ENCODE measurements at regions not wholly inside any gene's neighbourhood (a gene's known extent, or its start where the extent isn't known, plus 50 kb on each side); places are given as distances from the start of the nearest gene placed in this dataset.

GRCh38 chr15:89399238-89400115, 64.9 kb upstream of the POLG start:
- DNase-seq = peak in 1 of 2 donors; percentile 12

- DNase-seq = no peak
Measured at GRCh38 chr15:89398896-89399237, 64.2 kb upstream of the POLG start.

GRCh38 chr15:89397653-89398023, 63.0 kb upstream of the POLG start:
- DNase-seq = no peak

- DNase-seq = no peak
Measured at GRCh38 chr15:89396723-89397652, 62.4 kb upstream of the POLG start.

DNA sequence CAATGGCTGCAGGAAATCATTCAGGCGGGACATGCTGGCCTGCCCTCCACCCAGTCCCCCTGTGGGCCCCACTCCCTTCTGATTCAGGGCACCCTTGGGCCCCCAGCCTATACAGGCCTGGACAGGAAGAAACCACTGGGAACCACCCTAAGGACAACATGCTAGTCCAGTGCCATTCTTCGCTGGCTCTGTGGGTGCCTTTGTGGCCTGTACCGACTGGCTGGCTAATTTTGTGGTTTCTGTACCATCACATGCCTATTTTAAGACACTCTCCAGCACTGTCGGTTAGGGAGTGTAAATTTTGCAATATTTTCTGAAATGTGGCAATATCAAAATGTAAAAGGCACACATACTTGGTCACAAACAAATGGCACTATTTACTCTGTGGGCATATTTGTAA, 61.4 kb upstream of the POLG start:
- DNase-seq = peak in 1 of 2 donors; percentile 35

DNA sequence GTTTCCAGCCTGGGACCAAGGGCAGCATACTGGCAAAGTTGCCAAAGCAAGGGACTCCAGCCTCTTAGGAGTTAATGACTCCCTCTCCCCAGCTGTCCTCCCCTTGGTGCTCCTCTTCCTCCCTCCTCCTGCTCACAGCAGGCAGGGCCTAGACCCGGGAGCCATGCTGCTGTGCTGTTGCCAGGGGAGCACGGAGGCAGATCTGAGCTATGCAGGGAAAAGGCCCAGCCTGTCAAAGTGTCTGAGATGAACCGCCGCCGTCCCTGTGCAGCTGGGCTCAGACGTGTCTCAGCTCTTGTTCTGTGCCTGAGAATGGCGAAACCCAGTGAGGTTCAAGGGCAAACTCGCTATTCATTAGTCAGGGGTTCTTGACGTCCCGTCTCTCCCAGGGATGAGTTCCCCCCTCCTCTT, 60.8 kb upstream of the POLG start:
- DNase-seq = no peak

DNA sequence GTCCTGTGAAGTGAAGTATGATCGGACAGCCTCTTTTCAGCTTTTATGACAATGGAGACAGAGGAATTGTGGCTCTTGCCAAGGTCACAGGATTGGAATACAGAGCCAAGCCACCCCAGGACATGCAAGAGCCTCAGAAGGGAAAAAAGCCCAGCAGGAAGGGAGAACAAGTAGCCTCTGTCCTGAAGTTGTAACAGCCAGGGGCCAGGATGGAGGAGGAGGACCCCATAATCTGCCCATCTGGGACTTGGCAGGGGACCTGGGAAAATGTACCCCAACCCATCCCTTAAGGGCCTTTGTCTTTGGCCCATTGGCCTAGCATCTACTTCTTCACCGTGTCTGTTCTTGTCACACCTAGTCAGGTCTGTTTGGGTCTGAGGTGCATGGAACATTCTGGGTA, 60.4 kb upstream of the POLG start:
- DNase-seq = no peak

DNA sequence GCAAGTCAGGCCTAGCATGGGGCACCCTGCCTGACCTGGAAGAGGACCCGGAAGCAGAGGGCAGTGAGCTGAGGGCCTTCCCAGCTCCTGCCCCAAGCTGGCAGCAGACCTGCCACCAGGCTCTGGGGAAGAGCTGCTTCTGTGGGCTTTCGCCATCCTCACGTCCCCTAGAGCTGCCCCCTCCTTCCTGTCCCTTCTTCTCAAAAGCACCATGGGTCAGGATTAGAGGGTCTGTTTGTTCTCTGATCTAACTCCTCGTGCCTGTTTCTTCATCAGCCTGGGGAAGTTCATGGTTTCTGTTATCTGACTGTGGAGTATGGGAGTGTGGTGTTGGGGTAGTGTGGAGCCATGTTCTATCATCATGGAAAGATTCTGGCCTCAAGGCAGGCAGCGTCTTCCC, 58.4 kb upstream of the POLG start:
- DNase-seq = no peak

DNA sequence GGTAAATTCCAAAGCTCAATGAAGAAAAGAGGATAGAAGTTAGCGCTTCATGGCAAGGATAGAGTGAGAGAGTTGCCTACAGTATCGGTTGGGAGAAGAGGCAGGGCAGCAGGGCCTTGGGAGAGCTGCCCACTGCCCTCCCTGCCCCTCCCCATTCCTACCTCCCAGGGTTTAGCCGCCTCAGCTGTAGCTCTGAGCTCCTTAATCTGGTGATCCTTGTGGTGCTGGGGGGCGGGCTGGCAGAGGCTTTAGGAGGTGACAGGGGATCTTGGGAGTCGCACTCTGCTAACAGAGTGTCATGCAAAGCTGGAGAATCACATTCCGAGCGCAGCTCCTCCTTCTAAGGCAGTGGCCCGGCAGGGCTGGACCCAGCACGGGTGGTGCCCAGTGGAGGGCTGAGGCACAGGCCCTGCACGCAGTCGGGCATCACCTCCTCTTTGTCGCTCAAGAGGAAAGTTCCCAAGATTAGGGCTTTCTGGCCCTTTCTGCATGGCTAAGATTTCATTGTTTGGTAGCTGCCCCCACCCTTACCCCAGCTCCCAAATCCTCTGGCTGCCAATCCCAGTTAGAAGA, 57.1 kb upstream of the POLG start:
- no peak for DNase-seq

DNA sequence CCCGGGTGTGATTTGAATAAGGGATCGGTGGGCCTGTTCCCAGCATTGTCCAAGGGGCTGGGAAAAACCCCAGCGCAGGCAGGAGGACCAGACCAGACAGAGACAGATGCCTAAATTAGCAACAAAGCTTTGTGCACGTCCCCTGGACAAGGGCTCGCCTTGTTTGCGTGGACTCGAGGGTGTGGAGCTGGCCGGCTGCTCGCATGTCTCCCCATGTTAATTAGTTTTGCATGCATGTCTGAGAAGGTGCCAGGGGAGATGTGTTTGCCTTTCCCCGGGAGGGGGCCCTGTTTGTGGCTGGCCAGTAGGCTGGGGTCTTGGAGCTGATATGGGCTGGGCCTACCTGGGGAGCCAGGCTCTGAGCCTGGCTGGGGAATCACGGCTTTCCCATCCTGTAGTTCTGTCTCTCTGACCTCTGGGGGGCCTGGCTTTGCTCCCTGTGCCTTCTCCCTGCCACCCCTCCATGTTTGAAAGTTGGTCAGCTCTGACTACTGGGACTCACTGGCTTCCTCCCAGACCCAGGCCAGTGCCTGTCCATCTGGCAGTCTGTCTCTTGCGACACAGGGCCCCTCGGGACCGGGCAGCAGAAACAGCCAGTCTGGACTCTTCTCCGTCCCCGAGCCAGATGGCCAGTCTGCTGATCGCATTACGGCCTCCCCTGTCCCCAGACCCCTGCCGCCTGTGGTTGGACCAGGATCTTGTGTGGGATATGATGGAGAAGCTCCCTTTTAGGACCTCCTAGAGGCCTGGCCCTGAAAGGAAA, 55.4 kb upstream of the POLG start:
- no peak for DNase-seq

GRCh38 chr15:89387140-89387903, 52.7 kb upstream of the POLG start:
- no peak for DNase-seq

DNA sequence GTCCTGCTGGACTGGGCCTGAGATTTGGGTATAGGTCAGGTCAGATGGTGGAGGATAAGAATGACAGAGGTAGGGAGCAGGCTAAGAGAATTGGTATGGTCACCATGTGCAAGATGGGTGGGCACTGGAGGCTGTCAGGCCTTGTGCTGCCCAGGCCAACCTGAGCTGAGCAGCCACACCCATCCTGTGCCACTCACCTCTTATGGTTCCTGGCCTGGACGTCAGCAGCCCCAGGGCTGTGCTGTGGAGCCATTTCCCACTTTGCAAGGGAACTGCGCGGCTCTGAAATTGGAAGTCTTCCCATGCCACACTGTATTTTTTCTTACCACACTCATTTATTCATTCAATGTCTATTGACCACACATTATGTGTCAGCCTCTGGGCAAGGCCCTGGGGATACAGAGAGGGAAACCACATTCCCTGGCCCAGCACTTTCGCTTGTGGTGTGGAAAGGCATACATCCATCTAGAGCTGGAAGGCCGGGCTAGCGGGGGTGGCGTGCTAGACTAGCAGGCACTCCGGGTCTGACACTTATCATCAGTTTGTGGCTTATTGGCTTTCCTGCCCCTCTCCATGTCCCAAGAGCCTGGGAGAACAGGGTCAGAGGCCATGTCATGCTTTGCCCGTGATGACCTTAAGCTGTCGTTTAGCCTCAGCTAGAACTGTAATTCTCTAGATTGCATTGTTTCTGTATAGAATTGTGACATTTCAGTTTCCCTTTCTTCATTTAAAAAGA, 51.1 kb upstream of the POLG start:
- DNase-seq = peak in 1 of 2 donors; percentile 27
